Hematopoietic multipotent progenitor cell (in vitro differentiated cells): ENCODE measurements at regions not wholly inside any gene's neighbourhood (a gene's known extent, or its start where the extent isn't known, plus 50 kb on each side); places are given as distances from the start of the nearest gene placed in this dataset.

Experiments
- DNase-seq, 3 donors: peaks; one replicate each; pipeline ENCODE4 v3.0.0-alpha.2; 2011 to 2015; ENCODE audit warnings: low read depth in 2 of 3, low spot score in 2 of 3

DNA sequence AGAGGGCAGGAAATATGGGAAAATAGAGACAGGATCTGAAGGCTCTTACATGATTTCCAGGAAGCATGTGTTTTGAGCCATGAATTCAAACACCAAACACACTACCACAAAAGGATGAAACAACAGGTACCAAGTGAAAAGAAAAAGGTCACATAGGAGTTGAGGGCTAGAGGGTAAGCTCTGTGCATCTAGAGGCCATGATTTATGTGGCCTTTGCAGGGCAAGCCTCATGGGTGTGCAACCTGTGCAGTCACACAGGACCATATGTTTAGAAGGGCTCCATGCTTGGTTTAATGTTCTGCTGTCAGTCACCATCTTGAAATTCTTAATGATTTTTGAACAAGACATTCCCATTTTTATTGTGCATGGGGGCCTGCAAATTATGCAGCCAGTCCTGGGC, 134.5 kb upstream of the CCDC68 start:
- DNase-seq = no peak

DNA sequence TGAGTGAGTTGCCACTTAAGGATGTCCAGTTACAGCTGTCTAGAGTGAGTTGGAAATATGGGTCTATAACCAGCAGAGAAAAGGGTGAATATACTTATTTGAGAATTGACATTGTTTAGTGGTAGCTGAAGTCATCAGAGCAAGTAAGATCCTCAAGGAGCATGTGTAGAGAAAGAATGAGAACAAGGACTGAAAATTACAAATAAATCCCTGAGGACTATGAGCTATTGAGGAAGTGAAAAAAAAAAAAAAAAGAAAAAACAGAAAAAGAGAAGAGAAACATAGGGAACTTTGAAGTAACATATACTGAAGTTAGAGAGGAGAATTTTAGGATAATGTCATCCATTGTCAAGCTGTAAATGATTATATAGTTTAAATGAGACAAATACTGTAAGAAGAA, 134.0 kb upstream of the CCDC68 start:
- DNase-seq = no peak

DNA sequence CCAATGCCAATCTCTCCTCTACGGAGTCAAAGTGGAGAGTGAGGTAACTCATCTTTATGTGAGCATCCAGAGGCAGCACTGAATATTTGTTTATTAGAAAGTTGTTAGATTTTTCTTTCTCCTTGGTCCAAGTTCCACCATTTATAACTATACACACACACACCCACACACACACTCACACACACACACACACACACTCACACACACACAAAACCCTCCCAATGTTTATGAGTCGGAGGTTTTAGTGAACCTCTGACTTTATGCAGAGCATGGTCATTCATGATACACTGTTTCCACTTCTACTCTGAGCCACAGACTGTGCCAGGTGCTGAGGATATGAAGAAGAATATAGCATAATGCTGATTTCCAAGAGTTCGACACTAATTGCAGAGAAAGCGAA, 132.9 kb upstream of the CCDC68 start:
- no peak for DNase-seq

DNA sequence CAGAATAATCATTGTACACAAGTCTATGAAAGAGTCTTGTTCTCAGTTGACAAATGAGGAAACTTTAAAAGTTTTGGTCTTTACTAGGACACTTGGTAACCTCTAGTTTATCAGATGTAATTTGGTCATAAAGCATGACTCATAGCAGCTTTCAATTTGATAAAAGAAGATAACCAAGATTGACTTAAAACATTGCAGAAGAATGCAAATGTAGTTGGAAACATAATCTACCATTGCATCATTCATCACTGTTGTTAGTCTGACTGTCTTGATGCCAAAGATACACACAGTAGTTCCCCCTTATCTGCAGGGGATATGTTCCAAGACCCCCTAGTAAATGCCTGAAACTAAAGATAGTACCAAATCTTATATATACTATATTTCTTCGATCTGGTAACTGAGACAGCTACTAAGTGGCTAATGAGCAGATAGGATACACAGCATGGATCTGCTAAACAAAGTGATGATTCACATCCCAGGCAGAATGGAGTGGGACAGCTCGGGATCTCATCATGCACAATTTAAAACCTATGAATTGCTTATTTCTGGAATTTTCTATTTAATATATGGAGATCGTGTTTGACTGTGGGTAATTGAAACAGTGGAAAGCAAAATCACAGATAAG, 131.4 kb upstream of the CCDC68 start:
- DNase-seq = no peak

DNA sequence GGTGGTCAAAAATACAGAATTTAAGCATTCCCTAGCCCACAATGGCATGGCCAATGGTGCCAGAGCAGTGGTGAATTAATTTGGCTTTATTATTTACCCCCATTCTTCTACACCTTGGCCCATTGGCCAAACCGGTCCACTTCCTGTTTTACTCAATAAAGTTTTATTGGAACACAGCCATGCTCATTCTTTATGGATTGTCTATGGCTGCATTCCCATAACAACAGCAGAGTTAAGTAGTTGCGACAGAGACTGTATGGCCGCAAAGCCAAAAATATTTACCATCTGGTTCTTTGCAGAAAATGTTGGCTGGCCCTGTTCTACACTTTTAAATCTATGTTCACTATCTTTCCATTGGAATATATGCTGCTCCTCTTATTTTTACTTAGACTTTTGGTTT, 130.3 kb upstream of the CCDC68 start:
- DNase-seq = no peak

GRCh38 chr18:55088561-55088960, 129.3 kb upstream of the CCDC68 start:
- DNase-seq = no peak

- no peak for DNase-seq
These were observed 128.7 kb upstream of the CCDC68 start for GRCh38 chr18:55088000-55088401.

- no peak for DNase-seq
These were observed 127.6 kb upstream of the CCDC68 start for GRCh38 chr18:55086906-55087305.

DNA sequence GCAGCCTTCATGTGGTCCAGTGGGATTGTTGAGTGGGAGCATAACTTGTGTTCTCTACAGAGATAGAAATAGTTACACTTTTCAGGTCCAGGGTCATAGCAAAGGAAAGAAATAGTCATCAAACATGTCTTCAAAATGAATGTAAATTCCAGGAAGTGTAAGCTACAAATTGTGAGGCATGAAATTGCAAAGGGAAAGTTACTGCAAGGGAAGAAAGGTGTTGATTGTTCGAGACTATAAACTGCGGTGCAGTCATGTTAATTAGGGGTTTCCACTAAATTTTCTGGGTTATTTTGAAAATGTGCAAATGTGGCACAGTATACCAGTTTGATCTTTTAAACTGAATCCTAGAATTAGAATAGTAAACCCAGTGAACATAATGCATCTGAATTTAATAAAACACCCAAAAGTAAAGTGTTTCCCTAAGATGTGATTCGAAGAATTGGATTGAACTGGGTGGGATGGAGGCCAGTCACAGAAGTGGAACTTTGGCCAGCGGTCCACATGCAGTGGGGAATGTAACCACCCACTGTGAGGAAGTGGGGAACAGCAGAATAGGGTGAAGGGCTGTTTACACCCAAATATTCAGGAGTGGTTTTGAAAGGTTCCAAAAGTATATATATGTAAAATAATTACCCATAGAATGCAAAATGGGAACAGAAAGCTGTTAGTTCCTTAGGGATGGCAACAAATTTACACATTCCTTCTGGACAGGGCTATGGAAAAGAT, 126.5 kb upstream of the CCDC68 start:
- no peak for DNase-seq

- DNase-seq = no peak
These were observed 125.3 kb upstream of the CCDC68 start for GRCh38 chr18:55084550-55084949.

- no peak for DNase-seq
These were observed 124.2 kb upstream of the CCDC68 start for GRCh38 chr18:55083461-55083860.

DNA sequence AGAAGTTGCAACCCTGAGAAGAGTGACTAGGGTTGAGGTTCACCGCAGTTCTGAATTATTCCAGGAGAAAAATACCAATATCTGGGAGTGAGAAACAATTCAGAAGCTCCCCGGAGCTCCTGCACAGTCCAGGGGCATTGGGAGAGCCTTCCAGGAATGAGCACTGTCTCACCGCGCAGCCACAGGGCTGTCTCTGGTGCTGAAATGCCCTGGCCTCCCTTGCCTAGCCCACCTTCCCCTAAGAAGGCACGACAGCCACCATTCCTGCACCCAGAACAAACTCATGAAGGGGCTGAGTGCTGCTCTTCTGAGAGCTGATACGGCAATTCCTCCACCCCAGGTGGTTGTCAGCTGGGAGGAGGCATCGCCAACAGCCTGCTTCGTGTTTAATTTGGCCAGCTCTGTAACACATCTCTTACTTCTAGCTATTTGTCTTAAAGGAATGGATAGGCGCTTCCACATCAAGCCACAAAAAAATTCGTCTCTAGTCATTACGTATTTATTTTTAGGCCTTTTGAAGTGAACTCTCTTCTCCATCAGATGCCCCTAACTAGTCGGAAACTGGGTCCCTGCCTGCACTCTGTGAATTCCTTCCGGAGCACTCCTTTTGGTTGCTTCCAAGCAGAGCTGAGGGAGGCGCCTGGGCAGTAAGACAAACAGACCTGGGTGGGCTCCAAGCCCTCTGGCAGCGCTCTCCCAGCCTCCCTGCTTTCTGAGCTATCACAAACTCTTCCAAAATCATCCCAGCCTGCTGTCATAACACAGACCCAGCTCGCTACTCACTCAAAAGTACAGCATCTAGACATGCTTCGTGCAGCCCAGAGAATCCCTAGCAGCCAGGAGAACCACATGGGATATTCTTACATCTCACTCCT, 120.5 kb upstream of the CCDC68 start:
- no peak for DNase-seq

- DNase-seq = no peak
These were observed 119.8 kb upstream of the CCDC68 start for GRCh38 chr18:55079067-55079466.

DNA sequence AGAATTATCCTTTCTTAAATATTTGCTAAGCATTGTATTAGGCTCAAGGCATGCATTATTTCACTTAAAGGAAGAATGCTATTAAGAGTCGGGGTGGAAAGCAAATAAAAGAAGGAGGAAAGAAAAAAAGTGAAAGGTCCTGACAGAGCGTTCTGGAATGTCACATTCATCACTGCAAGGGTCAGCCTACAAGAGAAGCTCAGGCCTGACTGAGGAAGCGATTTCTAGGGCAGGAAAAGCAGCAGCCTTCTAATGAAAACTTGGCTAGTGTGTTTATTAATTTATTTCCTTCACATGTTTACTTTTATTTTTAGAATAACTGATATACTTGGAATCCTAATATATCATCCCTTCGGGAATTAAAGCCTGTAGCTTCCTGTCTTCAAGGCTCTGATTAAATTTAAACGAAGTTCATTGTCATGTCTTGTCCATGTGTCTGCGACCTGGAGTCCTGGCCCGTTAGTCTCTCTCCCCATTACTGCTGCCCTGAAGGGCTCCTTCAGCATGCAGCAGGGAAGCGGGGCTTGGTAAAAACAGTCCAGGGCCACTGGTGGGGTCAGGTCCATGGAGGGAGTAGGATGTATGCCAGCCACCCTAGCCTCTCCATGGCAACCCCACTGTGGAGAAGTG, 119.2 kb upstream of the CCDC68 start:
- DNase-seq = no peak

DNA sequence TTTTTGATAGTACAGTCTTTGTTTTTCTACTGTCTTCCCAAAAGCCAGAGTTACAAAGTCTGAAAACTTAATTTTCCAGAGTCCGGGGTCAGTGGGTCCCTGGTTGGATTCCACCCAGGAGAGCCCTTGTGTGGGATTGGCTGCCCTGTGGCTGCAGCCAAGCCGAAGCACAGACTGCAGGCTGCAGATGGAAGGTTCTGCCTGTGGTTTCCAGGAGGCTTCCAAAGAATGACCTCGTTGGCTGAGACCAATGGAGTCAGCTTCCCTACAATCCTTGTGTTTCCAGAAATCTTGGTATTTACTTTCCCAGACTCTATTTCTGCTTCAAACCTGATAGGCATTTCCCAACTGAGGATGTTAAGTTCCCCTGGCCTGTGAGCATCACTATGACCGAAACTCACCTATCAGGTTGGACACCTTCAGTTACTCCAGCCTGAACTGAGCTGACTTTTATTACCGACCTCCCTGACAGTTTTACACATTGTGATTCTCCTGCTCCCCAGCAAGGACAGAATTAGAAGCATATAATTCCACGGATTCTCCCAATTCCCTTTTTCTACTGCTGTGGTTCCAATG, 117.5 kb upstream of the CCDC68 start:
- no peak for DNase-seq

- DNase-seq = no peak
These were observed 114.6 kb upstream of the CCDC68 start for GRCh38 chr18:55073834-55074233.

- no peak for DNase-seq
These were observed 113.9 kb upstream of the CCDC68 start for GRCh38 chr18:55073116-55073515.

DNA sequence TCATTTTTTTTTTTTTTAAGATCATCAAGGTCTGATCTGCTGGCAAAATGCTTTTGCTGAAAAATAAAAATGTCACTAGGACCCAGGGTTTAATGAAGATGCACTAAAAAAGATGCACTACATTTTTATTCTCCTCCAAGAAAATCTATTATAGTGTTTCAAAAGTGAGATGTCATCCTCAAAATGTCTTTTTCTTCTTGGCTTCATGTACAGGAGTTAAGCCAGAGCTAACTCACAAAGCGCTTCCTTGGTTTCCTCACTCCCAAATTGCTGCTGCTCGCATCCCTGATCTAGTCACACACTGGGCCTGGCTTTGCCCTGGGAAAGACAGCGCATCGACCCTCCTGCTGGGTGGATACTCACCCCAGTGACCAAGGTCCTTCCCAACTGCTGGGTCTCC, 113.4 kb upstream of the CCDC68 start:
- no peak for DNase-seq

DNA sequence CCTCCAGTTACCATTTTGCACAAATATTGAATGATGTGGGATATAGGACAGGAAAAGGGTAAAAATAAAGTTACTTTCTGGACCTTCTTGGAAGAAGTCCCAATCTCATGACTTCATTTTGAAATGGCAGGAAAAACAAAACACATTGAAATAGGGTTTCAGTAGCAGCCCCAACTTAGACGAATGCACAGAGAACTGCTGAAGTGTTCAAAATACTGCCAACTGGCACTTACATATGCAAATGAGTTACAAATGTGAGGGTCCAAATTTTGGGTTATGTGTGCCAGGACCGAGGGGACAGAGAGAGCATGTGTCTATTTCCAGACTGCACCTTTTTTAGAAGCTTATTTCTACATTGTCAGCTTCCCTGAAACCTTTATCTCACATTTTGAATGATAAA, 112.9 kb upstream of the CCDC68 start:
- no peak for DNase-seq

DNA sequence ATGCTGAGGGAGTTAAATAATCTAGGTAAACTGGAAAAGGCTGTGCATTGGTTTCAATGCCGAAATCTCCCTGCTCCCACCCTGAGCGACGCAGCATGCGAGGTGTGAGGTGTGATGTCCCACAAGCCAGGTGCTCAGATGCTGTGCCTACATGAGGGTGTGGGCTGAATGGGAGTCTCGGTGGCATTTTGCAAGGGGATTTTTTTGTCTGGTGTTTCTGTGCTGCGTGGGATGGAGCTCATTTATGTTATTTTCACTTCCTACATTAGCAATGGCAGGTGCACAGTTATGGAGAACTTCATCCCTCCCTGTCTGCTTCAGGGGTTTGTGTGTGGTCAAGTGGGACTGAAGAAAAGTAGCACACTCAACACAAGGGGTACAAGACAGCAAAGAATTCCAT, 110.2 kb upstream of the CCDC68 start:
- DNase-seq = no peak

- no peak for DNase-seq
These were observed 105.5 kb upstream of the CCDC68 start for GRCh38 chr18:55064760-55065159.
